ENCODE measurements at regions not wholly inside any gene's neighbourhood (a gene's known extent, or its start where the extent isn't known, plus 50 kb on each side); places are given as distances from the start of the nearest gene placed in this dataset.
"Not testable (repeated sequence)": the region's sequence is repeated elsewhere in the genome, so short reads cannot be mapped to it uniquely, and the experiment has no call there.

DNA sequence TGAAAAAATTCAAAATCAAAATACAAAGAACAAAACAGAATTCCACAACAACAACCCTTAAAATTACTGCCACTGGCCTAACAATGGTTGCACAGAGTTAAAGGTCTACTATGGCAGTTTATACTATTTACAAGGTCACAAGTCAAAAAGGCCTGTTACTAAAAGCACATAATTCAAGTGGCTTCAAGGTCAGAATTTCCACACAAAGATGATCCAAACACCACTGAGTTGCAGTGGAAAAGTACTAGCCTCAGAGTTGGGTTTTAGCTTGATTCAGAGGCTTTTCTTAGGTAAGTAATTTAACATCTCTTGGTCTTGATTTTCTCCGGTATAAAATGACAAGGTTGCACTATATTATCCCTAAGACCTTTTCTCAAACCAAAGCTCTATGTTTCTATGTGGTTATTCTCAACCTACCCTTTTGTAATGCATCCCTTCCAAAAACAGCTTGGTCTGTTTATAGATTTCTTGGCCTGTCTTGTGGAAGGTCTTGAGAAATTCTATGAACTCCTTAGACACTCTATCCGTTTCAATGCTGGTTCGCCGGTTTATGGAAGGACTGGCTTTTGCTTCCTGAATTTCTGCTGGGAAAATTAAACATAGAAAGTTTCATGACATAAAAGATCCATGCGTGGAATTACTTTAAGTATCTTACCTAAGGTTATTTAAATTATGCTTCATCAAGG lies 69.5 kb downstream of the MDH2 start:
- not testable (repeated sequence) for DNase-seq

DNA sequence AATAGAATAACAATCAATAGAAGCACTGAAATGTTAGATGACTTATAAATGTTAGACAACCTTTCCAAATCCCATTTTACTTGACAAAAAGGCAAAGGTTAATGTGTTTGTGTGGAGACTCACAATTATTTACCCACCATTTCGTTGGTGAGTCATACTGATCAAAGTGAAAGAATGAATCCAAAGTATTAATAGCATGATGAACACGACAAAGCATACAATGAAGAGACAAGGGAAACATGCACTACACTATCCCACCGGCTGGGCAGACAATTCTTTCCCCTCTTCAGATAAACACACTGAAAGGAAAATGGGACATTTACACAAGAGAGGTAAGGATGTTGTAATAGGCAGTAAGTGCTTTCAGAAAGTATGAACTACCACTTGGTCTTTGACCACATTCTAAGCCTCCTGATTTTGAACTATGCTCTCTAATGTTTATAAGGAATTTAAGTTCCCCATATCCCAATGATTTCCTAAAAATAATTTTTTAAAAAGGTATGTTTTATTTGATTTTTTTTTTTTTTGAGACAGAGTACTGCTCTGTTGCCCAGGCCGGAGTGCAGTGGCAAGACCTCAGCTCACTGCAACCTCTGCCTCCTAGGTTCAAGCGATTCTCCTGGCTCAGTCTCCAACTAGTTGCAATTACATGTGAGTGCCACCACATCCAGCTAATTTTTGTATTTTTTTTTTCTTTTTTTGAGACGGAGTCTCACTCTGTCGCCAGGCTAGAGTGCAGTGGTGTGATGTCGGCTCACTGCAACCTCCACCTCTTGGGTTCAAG lies 70.5 kb downstream of the MDH2 start:
- not testable (repeated sequence) for DNase-seq

DNA sequence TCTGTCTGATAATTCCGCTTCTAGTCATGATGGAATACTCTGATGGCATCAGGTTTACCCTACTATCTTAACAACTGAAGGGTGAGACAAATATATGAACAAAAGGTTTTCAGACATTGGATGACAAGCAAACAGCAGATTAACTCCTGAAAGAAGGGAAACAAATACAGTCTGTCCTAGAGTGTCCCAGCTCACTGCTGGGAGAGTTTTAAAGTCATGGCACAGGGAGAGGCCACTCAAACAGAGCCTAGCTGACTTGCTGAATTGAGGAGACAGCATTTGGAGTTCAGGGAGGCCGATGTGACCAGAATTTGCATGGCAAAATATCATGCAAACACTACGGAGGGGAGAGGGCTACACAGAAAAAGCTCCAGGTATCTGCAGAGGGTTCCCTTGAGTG lies 73.1 kb downstream of the MDH2 start:
- no peak for DNase-seq

DNA sequence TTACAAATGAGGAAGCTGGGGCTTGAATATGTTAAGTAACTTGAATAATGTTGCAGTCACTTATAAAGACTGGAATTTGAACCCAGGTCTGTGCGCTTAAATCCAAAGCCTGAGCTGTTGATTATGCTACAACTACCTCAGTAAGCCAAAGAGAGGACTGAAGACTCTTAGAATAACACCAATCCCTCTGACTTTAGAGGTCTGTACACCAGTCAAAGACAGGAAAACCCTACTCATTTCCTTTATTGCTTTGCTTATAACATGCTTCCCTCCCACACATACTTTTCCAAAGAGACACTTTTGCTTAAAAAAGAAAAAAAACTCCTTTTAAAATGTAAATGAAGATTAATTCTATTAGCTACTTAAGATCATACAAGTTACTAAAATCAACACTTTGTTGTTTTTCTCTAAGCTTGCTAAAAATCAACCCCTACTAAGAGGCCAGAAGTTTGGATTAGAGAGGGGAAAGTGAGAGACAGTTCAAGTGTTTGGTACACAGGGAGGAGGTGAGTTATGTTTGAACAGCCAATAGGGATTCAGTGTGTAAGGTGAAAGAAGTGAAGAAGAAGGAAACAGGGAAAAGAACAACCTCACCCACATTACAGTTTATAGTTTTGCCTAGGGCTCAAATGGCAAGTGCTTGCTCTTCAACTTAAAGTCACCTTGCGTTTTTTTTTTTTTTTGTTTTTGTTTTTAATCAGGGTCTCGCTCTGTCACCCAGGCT lies 74.8 kb downstream of the MDH2 start:
- no peak for DNase-seq

DNA sequence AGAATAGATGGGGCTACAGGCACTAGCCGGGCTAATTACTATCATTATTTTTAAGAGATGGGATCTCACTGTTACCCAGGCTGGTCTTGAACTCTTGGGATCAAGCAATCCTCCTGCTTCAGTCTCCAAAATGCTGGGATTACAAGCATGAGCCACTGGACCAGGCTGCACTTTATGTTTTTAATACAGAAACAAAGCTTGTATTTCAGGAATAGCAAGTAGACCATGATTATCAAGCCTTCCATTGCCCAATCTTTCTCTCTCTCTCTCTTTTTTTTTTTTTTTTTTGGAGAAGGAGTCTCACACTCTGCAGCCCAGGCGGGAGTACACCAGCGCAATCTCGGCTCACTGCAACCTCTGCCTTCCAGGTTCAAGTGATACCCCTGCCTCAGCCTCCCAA lies 75.4 kb downstream of the MDH2 start:
- DNase-seq: no peak

DNA sequence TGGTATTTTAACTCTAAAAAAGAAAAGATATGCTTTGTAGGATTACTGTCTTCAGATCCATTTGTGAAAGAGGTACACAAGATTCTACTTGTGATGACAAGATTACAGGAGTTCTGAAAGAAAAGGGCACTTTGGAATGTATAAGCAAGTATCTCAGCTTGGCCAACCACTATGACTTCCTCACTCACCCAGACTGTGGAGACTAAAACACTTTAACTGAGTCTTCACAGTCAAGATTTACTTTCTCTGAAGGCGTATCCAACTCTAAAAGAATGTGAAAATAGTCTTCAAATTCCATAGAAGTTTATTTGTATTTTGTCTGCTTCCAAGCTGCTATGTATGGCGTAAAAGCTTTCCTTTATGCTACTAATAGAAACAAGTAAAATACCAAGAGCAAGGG lies 76.1 kb upstream of the SRRM3 start:
- no peak for DNase-seq

DNA sequence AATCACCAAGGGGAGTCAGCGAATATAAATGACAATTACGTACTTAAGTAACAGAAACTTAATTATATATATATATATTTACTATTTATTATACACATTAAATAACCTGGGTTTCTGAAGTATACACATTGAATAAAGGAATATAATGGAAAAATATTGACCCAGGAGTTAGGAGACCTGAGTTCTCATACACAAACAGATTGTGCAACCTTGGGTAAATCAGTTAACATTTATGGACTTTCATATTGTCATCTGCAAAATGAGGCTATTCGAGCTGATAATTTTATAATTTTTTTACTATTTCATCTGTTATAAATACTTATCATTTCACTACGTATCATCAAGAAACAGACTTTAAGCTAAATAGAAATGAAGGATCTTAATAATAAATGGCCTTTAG lies 75.1 kb upstream of the SRRM3 start:
- DNase-seq: no peak

DNA sequence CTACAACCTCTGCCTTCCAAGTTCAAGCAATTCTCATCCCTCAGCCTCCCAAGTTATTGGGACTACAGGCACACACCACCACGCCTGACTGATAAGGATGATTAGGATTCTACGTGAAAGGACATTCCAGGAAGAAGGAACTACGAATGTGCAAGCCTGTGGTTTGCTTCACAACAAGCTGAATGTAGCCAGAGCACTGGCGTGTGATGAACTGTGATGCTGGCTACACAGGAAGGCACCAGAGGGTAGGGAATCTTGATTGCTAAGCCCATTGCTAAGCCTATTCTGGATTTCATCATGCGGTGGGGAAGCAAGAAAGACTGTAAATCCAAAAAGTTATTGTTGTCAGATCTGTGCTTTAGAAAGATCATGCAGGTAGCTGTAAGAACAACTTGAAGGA lies 72.3 kb upstream of the SRRM3 start:
- DNase-seq: no peak

DNA sequence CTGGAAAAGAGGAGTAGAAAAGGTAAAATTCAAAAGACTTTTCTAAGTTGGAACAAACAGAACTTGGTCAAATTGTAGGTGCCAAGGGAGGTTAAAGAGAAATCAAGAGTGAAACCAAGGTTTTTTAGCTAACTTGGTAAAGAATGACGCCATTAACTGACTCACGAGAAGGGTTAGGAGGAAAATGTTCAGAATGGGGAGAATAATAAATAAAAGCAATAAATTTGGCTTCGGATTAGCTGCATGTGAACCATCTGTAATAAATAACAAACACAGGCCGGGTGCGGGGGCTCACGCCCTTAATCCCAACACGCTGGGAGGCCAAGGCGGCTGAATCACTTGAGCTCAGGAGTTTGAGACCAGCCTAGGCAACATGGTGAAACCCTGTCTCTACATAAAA lies 71.9 kb upstream of the SRRM3 start:
- DNase-seq: no peak

DNA sequence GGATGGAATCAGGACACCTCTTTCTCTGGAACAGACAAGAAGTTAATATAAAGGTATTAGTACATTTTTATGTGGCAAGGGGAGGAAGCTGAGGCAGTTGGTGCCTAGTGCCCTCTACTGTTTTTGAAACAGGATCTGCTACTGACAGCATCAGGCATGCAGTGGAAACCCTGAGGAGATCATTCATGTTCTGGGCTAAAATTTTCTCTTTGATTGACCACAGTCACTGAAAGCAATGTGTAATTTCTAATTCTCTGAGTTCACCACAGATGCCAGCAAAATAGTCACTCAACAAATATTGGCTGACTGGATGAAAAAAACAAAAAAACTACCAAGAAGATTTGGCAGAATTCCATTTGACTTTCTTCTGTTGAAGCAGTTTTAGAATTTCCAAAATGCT lies 71.0 kb upstream of the SRRM3 start:
- DNase-seq: not testable (repeated sequence)

DNA sequence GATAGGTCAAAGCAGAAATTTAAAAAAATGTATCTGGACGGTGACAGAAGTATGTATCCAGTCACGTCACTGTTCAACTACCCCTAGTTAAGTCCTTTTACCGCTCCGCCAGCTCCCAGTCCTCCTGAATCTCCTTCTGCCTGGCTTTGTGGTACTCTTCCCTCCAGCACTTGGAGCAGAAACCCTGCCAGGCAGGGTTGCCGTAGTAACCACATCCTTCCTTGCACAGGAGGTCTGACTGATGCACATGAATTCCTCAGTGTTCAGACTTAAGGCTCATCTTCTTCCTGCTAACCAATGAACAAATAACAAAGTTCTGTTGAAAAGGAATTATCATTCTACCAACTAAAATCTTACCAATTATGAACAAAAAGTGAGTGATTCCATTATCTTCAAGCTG lies 69.8 kb upstream of the SRRM3 start:
- peak; percentile 3 for DNase-seq

DNA sequence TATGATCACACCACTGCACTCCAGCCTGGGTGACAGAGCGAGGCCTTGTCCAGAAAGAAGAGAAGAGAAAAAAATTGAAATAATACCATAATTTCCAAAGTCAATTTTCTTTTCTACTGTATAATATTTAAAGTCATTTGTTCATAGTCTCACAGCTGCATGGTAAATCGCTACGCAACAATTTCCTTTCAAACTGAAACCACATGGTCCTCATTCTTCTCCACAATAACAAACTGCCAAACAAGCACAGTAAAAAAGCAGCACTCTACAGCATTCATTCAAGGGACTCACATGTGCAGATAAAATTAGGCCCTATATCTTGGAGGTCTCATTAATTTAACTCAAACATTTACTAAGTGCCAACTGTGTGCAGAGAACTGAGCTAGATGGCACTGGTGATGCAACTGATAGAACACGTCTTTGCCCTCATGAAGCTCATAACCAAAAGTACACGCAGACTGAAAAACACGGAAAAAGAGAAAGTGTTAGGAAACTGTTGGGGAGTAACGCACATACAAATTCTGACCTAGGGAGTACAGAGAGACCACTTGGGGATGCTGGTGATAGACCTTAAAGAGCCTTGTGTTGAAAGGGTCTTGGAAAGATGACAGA lies 68.4 kb upstream of the SRRM3 start:
- no peak for DNase-seq

DNA sequence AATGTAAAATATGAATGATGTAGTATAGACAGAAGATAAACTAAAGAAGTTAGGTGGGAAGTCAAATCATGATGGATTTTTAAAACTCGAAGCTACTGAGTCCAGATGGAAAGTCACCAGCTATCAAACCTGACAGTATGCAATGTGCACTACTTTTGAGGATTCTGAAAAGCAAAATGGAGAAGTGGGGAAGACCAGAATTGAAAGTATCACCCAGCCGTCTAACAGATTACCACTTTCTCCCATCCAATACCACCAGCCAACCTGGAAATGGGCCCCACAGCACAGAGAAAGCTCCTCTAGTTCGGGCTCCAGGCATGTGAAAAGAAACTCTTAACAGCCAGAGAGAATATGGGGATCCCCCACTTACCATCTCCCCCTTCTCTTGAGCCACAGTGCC lies 67.9 kb upstream of the SRRM3 start:
- DNase-seq: no peak

DNA sequence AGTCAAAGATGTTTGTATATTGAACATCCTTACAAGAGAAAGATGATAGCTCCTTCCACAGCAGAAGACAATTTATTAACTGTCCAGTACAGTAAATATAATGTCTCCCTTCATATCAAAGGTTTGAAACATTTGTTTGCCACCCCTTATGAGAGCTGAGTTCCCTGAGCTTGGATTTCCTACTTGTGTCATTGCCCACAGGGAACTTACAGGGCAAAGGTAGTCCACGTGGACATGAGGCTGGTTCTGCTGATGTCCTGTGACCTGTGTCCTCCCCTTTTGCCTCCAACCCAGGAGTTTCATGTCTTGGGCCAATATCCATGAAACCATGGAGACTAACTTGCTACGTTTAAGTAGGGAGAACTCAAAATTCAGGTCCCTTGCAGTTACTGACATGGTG lies 66.4 kb upstream of the SRRM3 start:
- DNase-seq: not testable (repeated sequence)

DNA sequence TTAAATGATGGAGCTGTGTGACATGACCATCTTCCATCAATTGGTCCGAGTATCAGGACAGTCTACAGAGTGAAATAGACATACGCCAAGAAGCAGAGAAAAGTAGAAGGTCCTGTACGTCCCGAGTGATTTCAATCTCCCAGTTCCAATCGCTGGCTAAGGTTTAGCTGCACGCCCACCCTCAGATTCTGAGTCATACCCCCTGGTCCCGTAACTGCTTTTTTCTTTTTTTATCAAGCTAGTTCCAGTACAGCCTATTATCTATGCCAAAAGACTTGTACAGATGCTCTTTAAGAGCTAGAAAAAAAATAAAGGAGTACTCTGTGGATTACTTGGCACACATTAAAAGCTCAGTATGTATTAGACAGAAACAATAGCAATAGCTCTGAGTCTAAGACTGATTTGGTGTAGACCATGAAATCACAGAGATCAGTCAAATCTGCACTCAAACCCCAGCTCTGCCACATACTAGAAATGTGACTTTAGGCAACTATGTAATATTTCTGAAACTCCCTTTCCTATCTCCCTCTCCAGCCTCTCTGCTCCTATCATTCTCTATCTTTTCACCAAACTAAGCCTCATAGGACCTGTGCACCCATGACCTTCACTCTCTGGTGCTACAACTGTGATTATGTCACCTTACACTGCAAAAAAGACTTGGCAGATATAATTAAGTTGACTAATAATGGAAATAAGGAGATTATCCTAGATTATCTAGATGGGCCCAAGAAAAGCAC lies 63.0 kb upstream of the SRRM3 start:
- DNase-seq: not testable (repeated sequence)

DNA sequence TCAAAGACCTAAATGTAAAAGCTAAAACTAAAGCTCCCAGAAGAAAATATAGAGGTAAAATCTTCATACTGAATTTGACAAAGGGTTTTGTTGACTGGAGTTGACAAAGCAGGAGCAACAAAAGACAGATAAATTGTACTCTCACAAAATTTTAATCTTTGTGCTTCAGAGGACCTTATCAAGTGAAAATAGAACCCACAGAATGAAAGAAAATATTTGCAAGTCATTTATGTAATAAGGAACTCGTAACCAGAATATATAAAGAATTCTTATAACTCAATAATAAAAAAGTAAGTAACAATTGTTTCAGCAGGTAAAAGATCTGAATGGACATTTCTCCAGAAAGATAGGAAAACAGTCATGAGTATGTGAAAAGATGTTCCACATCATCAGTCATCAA lies 62.0 kb upstream of the SRRM3 start:
- no peak for DNase-seq

DNA sequence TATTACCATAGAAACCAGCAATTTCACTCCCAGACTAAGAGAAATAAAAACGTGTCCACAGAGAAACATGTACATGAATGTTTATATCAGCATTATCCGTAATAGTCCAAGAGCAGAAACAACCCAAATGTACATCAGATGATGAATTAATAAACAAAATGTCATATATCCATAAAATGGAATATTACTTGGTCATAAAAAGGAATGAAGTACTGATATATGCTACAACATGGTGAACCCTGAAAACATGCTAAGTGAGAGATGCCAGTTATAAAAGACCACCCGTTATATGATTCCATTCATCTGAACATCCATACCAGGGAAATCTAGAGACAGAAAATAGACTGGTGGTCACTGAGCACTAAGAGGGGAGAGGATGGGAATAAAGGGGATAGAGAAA lies 61.4 kb upstream of the SRRM3 start:
- DNase-seq: not testable (repeated sequence)

DNA sequence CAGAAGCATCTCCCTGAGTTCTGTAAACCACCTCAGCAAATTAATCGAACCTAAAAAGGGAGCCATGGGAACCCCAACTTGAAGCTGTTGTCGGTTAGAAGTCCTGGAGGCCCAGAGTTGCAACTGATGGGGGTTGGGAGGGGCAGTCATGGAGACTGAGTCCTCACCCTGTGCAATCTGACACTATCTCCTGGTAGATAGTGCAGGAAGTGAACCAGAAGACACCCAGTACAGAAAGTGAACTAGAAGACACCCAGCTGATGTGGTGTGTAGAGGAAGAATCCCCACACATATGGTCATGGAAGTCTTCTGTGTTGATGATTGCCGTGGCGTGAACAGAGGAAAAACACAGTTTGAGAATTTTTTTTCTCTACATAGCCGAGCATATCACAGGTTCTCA lies 58.8 kb upstream of the SRRM3 start:
- DNase-seq: no peak

DNA sequence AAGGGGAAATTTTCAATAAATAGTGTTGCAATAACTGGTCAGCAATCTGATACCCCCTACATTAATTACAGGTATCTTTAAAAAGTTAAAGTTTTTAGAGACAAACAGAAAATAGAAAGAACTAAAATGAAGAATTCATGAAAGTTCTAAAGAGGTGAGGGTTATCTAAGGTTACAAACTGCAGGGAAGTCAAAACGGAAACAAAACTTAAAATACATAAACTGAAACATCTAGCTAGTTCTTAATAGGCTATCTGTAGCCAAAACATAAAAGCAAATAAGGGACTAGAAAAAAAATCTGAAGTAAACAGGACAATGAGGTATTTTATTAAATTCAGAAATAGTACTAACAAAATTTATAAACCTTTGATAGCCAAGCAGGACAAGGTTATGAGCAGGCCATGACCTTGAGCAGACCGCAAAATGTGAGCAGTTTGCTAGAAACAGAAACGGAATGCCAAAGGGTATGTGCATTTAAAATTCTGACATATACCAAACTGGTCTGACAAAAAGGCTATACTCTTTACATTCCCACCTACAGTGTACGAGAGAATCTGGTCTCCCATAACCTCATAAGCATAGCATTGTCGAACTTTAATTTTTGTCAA lies 56.9 kb upstream of the SRRM3 start:
- not testable (repeated sequence) for DNase-seq

DNA sequence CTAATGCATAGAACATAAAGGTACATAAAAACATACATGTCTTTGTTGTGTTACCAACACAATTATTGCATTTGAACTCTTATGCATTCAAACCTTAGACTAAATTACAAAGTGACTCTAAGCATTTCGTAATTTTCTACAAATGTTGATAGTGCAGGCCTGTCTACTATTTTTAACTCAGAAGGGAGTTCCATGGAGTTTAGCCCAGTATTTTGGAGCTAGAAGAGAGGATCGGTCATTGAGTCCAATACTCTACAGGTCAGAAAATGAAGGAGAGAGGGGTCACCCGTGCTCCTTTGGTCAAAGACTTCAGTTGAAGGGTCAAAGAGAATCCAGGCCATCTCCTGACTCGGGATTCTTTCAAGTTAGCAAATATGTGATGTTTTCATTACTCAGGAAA lies 55.3 kb upstream of the SRRM3 start:
- no peak for DNase-seq

DNA sequence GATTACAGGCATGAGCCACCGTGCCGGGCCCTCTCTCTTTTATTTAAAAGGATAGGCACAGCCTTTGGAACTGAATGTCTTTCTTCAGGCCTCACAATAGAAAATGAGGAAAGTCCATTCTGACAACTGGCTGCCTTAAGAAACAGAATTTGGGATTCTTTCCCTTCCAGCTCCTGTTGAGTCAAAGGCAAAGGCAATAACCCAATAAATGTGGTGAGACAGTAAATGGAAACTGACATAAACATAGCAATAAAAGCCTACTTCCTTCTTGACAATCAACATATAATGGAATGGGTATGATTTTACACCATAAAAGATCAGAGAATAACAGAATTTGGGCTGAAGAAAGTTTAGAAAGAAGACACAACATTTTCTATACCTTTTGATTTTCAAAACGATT lies 52.7 kb upstream of the SRRM3 start:
- DNase-seq: not testable (repeated sequence)
